Mucosa of descending colon (tissue), 3 donors: ENCODE measurements at regions not wholly inside any gene's neighbourhood (a gene's known extent, or its start where the extent isn't known, plus 50 kb on each side); places are given as distances from the start of the nearest gene placed in this dataset.

Experiments
- ATAC-seq: fragments of 200-7000 bp; cut with Tn5 transposase; one replicate; pipeline ENCODE4 v1.9.1; 2020; ENCODE audit warnings: mild to moderate bottlenecking, moderate library complexity
- DNase-seq, 3 donors: peaks; one replicate each; pipeline ENCODE4 v3.0.0-alpha.2; 2020
- H3K36me3 ChIP-seq: fragments of 200-600 bp; one replicate; pipeline ENCODE4 v1.8.0; 2021; ENCODE audit warnings: low read depth, mild to moderate bottlenecking
- H3K4me1 ChIP-seq: fragments of 200-600 bp; one replicate; pipeline ENCODE4 v1.8.0; 2021; ENCODE audit warnings: low read depth, mild to moderate bottlenecking
- H3K4me3 ChIP-seq: fragments of 200-600 bp; one replicate; pipeline ENCODE4 v1.8.0; 2021; ENCODE audit warnings: mild to moderate bottlenecking
- H3K9me3 ChIP-seq: fragments of 200-600 bp; one replicate; pipeline ENCODE4 v1.8.0; 2021; ENCODE audit warnings: mild to moderate bottlenecking
- intact Hi-C, 2 donors: fragments of 100-400 bp; cut with DNase I in 1 of 2; cut with micrococcal nuclease in 1 of 2; formaldehyde crosslinking; loops; one replicate each; pipeline versions ENCODE4 v1.11.0 to v1.11.1; 2022; cut with DNase I, micrococcal nuclease
- TF ChIP-seq, protein P1 (sequence below): fragments of 200-600 bp; IDR thresholded peaks from one replicate; pipeline ENCODE4 v1.8.0; 2022; ENCODE audit warnings: antibody characterized with exemption, mild to moderate bottlenecking
- donor health status: DM: no; HTN: no; CAD: no; lungs with moderate emphysema.
- donor health status: DM: no; HTN: no; CAD: no.
- donor health status: DM: no; HTN: yes; CAD: no.

DNA sequence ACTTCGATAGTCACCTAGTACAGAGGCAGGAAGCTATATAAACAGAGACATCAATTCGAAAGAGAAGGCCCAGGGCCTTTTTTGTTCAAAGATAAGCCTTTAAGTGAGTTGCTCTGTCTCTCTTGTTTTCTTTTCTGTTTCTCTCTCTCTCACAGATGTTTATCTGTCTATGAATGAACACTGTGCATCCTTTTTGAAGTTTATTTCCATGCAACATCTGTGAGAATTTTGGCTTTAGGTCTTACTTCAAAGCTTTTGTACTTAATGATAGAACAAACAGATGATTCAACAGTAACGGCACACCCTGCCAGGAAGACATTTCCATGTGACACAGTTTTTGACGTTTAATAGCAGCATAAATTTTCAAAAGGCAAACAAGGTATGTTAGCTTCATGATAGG is 1413.1 kb upstream of the CDH6 start:
- DNase-seq (no peak), ATAC-seq (no peak)
- Histone ChIP-seq H3K4me3 (no peak overlapping the region), H3K9me3 (peaks cover 14% of the 10 kb centered on the region), H3K36me3 (no peaks in the 10 kb centered on the region), H3K4me1 (no peaks in the 10 kb centered on the region)
- TF ChIP-seq, protein P1, sequence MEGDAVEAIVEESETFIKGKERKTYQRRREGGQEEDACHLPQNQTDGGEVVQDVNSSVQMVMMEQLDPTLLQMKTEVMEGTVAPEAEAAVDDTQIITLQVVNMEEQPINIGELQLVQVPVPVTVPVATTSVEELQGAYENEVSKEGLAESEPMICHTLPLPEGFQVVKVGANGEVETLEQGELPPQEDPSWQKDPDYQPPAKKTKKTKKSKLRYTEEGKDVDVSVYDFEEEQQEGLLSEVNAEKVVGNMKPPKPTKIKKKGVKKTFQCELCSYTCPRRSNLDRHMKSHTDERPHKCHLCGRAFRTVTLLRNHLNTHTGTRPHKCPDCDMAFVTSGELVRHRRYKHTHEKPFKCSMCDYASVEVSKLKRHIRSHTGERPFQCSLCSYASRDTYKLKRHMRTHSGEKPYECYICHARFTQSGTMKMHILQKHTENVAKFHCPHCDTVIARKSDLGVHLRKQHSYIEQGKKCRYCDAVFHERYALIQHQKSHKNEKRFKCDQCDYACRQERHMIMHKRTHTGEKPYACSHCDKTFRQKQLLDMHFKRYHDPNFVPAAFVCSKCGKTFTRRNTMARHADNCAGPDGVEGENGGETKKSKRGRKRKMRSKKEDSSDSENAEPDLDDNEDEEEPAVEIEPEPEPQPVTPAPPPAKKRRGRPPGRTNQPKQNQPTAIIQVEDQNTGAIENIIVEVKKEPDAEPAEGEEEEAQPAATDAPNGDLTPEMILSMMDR: no peak
- intact Hi-C loops: no loop called here

DNA sequence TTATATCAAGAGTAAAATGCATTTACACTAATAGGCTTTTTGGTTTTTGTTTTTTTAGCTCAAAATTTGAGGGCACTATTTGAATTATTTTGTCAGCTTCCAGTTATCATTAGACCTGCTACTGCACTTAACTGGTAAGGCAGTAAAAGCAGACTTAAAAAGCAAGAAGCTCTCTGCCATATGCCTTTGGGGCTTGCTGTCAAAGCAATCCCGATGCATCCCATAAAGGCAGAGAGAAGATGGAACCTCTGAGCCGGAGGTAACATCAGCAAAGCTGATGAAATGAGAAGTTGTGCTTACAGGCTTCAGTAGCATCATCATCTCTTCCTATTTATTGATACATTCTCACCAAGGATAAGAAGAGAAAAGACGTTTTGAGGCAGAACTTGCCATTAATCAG is 1414.3 kb upstream of the CDH6 start:
- H3K9me3 ChIP-seq: peaks cover 14% of the 10 kb centered on the region
- no peak for ATAC-seq

DNA sequence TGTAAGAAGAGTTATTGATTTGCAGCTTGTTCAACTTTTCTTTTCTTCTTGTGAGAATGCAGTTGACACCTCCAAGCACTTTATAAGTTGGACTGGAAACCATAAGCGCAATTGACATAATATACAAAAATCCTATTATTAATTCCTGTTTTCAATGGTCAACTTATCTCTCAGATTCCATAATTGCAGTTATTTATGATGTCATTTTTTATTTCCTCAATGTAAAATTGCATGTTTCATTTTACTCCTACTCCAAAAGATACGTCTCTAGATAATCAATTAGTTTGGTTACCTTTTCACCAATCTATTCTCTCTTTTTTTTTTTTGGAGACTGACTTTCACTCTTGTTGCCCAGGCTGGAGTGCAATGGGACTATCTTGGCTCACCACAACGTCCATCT is 1416.1 kb upstream of the CDH6 start:
- DNase-seq: no peak
- Histone ChIP-seq H3K36me3 (no peaks in the 10 kb centered on the region), H3K4me3 (no peak overlapping the region), H3K4me1 (no peaks in the 10 kb centered on the region), H3K9me3 (peaks cover 14% of the 10 kb centered on the region)
- TF ChIP-seq, protein P1: no peak
- no peak for ATAC-seq
- intact Hi-C loops: no loop called here

More for the DNA sequence above, 1414.3 kb upstream of the CDH6 start:
- TF ChIP-seq, protein P1: no peak
- Histone ChIP-seq H3K36me3 (no peaks in the 10 kb centered on the region), H3K4me3 (no peak overlapping the region), H3K4me1 (no peaks in the 10 kb centered on the region)
- intact Hi-C loops: no loop called here
- DNase-seq: no peak

DNA sequence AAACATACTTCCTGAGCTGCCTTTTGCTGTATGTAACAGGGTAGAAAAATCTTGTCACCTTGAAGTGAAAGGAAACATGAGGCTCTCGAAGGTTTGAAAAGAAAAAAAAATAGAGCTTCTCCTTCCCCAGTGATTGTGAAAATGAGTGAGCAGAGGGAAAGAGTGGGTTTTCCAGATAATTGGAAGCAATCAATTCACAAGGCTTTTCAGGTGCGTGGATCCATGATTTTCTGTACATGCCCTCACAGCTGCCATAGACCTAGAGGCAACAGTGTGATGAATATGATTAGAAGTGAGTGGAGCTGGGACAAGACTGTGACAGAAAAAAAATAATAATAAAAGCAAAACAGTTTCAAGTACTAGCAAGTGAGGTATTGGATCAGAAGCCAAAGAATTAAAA is 1422.5 kb upstream of the CDH6 start:
- Histone ChIP-seq H3K9me3 (peaks cover 11% of the 10 kb centered on the region), H3K4me3 (no peak overlapping the region), H3K4me1 (no peaks in the 10 kb centered on the region), H3K36me3 (no peaks in the 10 kb centered on the region)
- intact Hi-C loops: no loop called here
- no peak for DNase-seq
- ATAC-seq: no peak
- TF ChIP-seq, protein P1: no peak

DNA sequence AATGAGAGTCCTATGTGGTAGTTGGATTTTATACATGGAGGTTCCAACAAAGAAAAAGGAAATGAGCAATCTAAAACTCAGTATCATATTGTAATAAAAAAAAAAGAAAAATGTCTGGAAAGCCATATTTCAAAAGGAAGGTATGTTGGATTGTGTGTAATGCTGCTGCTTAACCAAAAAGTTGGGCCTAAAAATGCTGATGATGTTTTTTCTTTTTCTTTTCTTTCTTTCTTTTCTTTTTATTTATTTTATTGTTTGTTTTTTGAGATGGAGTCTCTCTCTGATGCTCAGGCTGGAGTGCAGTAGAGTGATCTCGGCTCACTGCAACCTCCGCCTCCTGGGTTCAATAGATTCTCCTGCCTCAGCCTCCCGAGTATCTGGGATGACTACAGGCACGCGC is 1424.0 kb upstream of the CDH6 start:
- TF ChIP-seq, protein P1: no peak
- DNase-seq (no peak), ATAC-seq (no peak)
- H3K36me3 ChIP-seq: no peaks in the 10 kb centered on the region
- no peaks in the 10 kb centered on the region for H3K4me1 ChIP-seq
- H3K4me3 ChIP-seq: no peak overlapping the region
- H3K9me3 ChIP-seq: peaks cover 15% of the 10 kb centered on the region
- intact Hi-C loops: no loop called here

DNA sequence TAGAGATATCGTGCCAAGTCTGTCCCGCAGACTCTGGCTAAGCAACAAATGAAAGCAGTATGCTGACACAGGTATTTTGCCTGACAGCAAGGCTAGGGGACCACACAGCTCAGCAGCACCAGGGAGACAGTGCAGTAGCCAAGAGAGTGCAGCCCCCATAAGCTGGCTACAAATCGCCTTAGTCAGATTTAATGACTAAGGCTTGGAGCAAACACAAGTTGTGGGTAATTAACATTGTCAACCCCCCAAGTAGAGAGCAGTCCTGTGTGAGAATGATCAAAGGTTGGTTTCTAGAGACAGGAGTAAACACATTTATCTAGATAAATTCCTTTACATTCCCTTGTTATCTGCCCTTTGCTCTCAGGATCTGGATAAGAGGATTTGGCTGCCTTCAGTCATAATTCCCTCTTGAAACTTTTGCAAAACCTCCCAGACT is 1434.5 kb upstream of the CDH6 start:
- Histone ChIP-seq H3K4me3 (no peak overlapping the region), H3K4me1 (no peaks in the 10 kb centered on the region), H3K9me3 (peaks cover 19% of the 10 kb centered on the region), H3K36me3 (no peaks in the 10 kb centered on the region)
- ATAC-seq (no peak), DNase-seq (no peak)
- TF ChIP-seq, protein P1: no peak
- intact Hi-C loops: no loop called here
